IMR-90 (cell line): ENCODE measurements at regions not wholly inside any gene's neighbourhood (a gene's known extent, or its start where the extent isn't known, plus 50 kb on each side); places are given as distances from the start of the nearest gene placed in this dataset.
"Not testable (repeated sequence)": the region's sequence is repeated elsewhere in the genome, so short reads cannot be mapped to it uniquely, and the experiment has no call there.

ENCODE experiments used
- ATAC-seq: fragments of 200-7000 bp; cut with Tn5 transposase; 2 replicates; pipeline ENCODE4 v1.9.1; 2020; ENCODE audit warnings: low read depth, mild to moderate bottlenecking, moderate library complexity
- BruUV-seq: library from RNA; stranded (reverse); fragments of 400-500 nt; replicated peaks from 2 replicates; lab custom pipeline; 2021; lab: Mats Ljungman, UMichigan
- CTCF ChIA-PET: fragments of 300-600 bp; formaldehyde crosslinking; extraction: SDS; loops from one replicate; lab custom pipeline; 2021; ENCODE audit warnings: antibody characterized with exemption; lab: Yijun Ruan, JAX
- POLR2A ChIA-PET: fragments of 300-600 bp; sonication (Branson Sonifier 250); formaldehyde crosslinking; loops from one replicate; lab custom pipeline; 2022; ENCODE audit warnings: antibody characterized with exemption; ENCODE audit not compliant: unreplicated experiment; lab: Charles Lee
- DNase-seq: peaks from one replicate; pipeline ENCODE4 v3.0.0; 2013
- H2AFZ ChIP-seq: replicated peaks from 2 replicates; pipeline ENCODE3; 2013; ENCODE audit warnings: low read length, mild to moderate bottlenecking; ENCODE audit not compliant: poor library complexity
- H2AK5ac ChIP-seq: 2 replicates; pipeline ENCODE4 v1.6.1; 2013; ENCODE audit warnings: low read depth, low read length, inconsistent platforms
- H2AK9ac ChIP-seq: replicated peaks from 2 replicates; pipeline ENCODE3; 2013; ENCODE audit warnings: mild to moderate bottlenecking, low read depth, low read length, moderate library complexity; ENCODE audit not compliant: poor library complexity
- H2BK120ac ChIP-seq: 2 replicates; pipeline ENCODE4 v1.6.1; 2013; ENCODE audit warnings: low read depth, low read length, inconsistent platforms
- H2BK15ac ChIP-seq: 3 replicates; pipeline ENCODE4 v1.6.1; 2013; ENCODE audit warnings: low read depth, low read length, inconsistent platforms
- H2BK20ac ChIP-seq: 2 replicates; pipeline ENCODE4 v1.6.1; 2013; ENCODE audit warnings: low read depth, mild to moderate bottlenecking, inconsistent platforms, low read length, moderate library complexity
- H2BK5ac ChIP-seq: 2 replicates; pipeline ENCODE4 v1.6.1; 2013; ENCODE audit warnings: mild to moderate bottlenecking, low read depth, low read length, inconsistent platforms; ENCODE audit not compliant: poor library complexity, severe bottlenecking
- H3K14ac ChIP-seq: replicated peaks from 2 replicates; pipeline ENCODE4 v1.6.1; 2013; ENCODE audit warnings: low read depth, low read length, inconsistent platforms
- H3K18ac ChIP-seq: 2 replicates; pipeline ENCODE4 v1.6.1; 2013; ENCODE audit warnings: low read depth, low read length, control low read depth
- H3K23ac ChIP-seq: 2 replicates; pipeline ENCODE4 v1.6.1; 2013; ENCODE audit warnings: low read depth, low read length, inconsistent platforms
- H3K27ac ChIP-seq: 2 replicates; pipeline ENCODE4 v1.5.1; 2013; ENCODE audit warnings: mild to moderate bottlenecking, control low read depth, low read length; ENCODE audit not compliant: insufficient read depth
- H3K27me3 ChIP-seq: 2 replicates; pipeline ENCODE4 v1.6.1; 2013; ENCODE audit warnings: low read length; ENCODE audit not compliant: control insufficient read depth, insufficient read depth
- H3K36me3 ChIP-seq: 2 replicates; pipeline ENCODE4 v1.6.1; 2013; ENCODE audit warnings: low read length, mixed read lengths; ENCODE audit not compliant: control insufficient read depth, insufficient read depth
- H3K4ac ChIP-seq: 2 replicates; pipeline ENCODE4 v1.6.1; 2013; ENCODE audit warnings: low read depth, low read length, inconsistent platforms
- H3K4me1 ChIP-seq: 2 replicates; pipeline ENCODE4 v1.6.1; 2013; ENCODE audit warnings: low read length, mixed read lengths; ENCODE audit not compliant: control insufficient read depth, insufficient read depth
- H3K4me2 ChIP-seq: 2 replicates; pipeline ENCODE4 v1.6.1; 2013; ENCODE audit warnings: low read depth, mild to moderate bottlenecking, control low read depth, low read length, moderate library complexity
- H3K4me3 ChIP-seq: 2 replicates; pipeline ENCODE4 v1.5.1; 2013; ENCODE audit warnings: low read depth, mild to moderate bottlenecking, control low read depth, low read length, moderate library complexity; ENCODE audit not compliant: insufficient read depth
- H3K56ac ChIP-seq: 2 replicates; pipeline ENCODE4 v1.6.1; 2013; ENCODE audit warnings: low read length, inconsistent platforms; ENCODE audit not compliant: insufficient read depth; ENCODE audit errors: extremely low read depth
- H3K79me1 ChIP-seq, 2 experiments: 2 replicates each; pipeline ENCODE4 v1.6.1; 2013; ENCODE audit warnings: low read length in 2 of 2, inconsistent platforms in 1 of 2, low read depth in 1 of 2
- H3K9ac ChIP-seq: 2 replicates; pipeline ENCODE4 v1.6.1; 2013; ENCODE audit warnings: low read depth, low read length, control low read depth
- H3K9me1 ChIP-seq: 2 replicates; pipeline ENCODE4 v1.6.1; 2013; ENCODE audit warnings: low read length, inconsistent platforms; ENCODE audit not compliant: insufficient read depth
- H3K9me3 ChIP-seq: 2 replicates; pipeline ENCODE4 v1.6.1; 2013; ENCODE audit warnings: low read length; ENCODE audit not compliant: control insufficient read depth, insufficient read depth
- H4K20me1 ChIP-seq: 2 replicates; pipeline ENCODE4 v1.6.1; 2013; ENCODE audit warnings: low read length, inconsistent platforms; ENCODE audit not compliant: insufficient read depth
- H4K5ac ChIP-seq: 2 replicates; pipeline ENCODE4 v1.6.1; 2013; ENCODE audit warnings: mild to moderate bottlenecking, low read depth, low read length, control low read depth
- H4K8ac ChIP-seq, 2 experiments: 2 replicates each; pipeline ENCODE4 v1.6.1; 2013; ENCODE audit warnings: low read depth in 2 of 2, low read length in 2 of 2, control low read depth in 1 of 2, inconsistent platforms in 1 of 2
- H4K91ac ChIP-seq: 2 replicates; pipeline ENCODE4 v1.6.1; 2013; ENCODE audit warnings: low read depth, low read length, inconsistent platforms; ENCODE audit not compliant: insufficient read depth
- WGBS, 2 experiments: methylation state at CpG; one replicate each; pipeline versions ENCODE4 v1.1.5 to v1.1.7; 2013; ENCODE audit warnings: missing lambda C conversion rate in 2 of 2; ENCODE audit not compliant: insufficient read length in 1 of 2; ENCODE audit errors: extremely low coverage in 2 of 2; 5-methylcytosine and 5-hydroxymethylcytosine counted together
- dilution Hi-C: fragments of 300-500 bp; cut with HindIII; formaldehyde crosslinking; loops from one replicate; pipeline ENCODE4 v1.14.3; 2018; ENCODE audit warnings: low sequenced_read_pairs; ENCODE audit not compliant: unreplicated experiment
- in situ Hi-C: fragments of 300-500 bp; cut with MboI; formaldehyde crosslinking; loops from 3 replicates; pipeline ENCODE4 v1.14.3; 2019; ENCODE audit warnings: low sequenced_read_pairs, inconsistent platforms, mixed read lengths
- intact Hi-C: fragments of 100-400 bp; cut with micrococcal nuclease; formaldehyde crosslinking; loops from 2 replicates; pipeline ENCODE4 v1.10.0; 2022

DNA sequence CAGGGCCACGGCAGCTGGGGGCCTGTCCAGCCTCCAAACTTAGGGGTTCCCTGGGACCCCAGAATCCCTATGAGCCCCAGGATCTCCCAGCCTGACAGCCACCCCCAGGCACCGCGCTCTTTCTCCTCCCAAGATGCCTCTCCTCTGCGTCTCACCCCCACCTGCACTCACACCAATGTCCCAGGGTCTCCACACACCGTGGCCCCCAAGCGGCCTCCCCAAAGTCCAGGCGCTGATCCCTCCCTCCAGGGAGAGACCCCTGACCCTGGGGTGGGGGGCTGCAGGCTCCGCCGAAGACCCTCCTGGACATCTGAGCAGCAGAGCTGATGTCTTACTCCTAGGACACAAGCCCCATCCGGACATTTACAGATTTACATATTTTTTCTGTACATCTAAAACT is 123.2 kb upstream of the ZNF469 start:
- H3K9me1 ChIP-seq, H3K56ac ChIP-seq, H3K4ac ChIP-seq, H2AFZ ChIP-seq, H3K36me3 ChIP-seq, DNase-seq, H4K8ac ChIP-seq, H2BK15ac ChIP-seq, H4K91ac ChIP-seq, dilution Hi-C loops, POLR2A ChIA-PET, H2AK5ac ChIP-seq, in situ Hi-C loops, H3K27me3 ChIP-seq, H3K14ac ChIP-seq, H3K23ac ChIP-seq, H2BK20ac ChIP-seq, H3K9ac ChIP-seq, H3K27ac ChIP-seq, H4K5ac ChIP-seq, H2AK9ac ChIP-seq, H3K4me2 ChIP-seq, ATAC-seq, H3K18ac ChIP-seq, H4K20me1 ChIP-seq, H2BK120ac ChIP-seq, CTCF ChIA-PET, H3K9me3 ChIP-seq, intact Hi-C loops, H3K4me3 ChIP-seq, H2BK5ac ChIP-seq, BruUV-seq, H3K79me1 ChIP-seq: not testable (repeated sequence)
- 94% methylated on average over 4 of the region's 10 CpGs; no CpG with 5 or more reads in 1 of the 2 experiments for WGBS, 2 experiments
- H3K4me1 ChIP-seq: peaks cover 20% of the 10 kb centered on the region

GRCh38 chr16:88260146-88260545 is 122.6 kb upstream of the ZNF469 start:
- POLR2A ChIA-PET, H3K4me2 ChIP-seq, in situ Hi-C loops, H3K4me3 ChIP-seq, H3K18ac ChIP-seq, H3K9me3 ChIP-seq, H3K9me1 ChIP-seq, H3K23ac ChIP-seq, ATAC-seq, H2AK9ac ChIP-seq, H2BK5ac ChIP-seq, H3K27ac ChIP-seq, H2AFZ ChIP-seq, H4K5ac ChIP-seq, dilution Hi-C loops, intact Hi-C loops, H2BK15ac ChIP-seq, H3K36me3 ChIP-seq, H3K56ac ChIP-seq, H3K79me1 ChIP-seq, H2BK20ac ChIP-seq, BruUV-seq, H3K27me3 ChIP-seq, CTCF ChIA-PET, H3K9ac ChIP-seq, H4K20me1 ChIP-seq, H3K14ac ChIP-seq, DNase-seq: not testable (repeated sequence)
- Histone ChIP-seq H2BK120ac (peak overlapping the region; percentile 46; the same call in 1 of the 2 replicates), H4K91ac (peak overlapping the region; percentile 12; the same call in 1 of the 2 replicates), H2AK5ac (peak overlapping the region; percentile 43; the same call in 1 of the 2 replicates), H3K4me1 (peaks cover 23% of the 10 kb centered on the region), H3K4ac (0 out of 2 replicates have a peak overlapping the region, but pooled peaks have one; percentile 56), H4K8ac (peak overlapping the region in 1 of 2 experiments; percentile 16; a peak in 1 of 4 replicates)
- WGBS, 2 experiments: 95% methylated on average over 10 of the region's 17 CpGs; no CpG with 5 or more reads in 1 of the 2 experiments
